ENCODE measurements at regions not wholly inside any gene's neighbourhood (a gene's known extent, or its start where the extent isn't known, plus 50 kb on each side); places are given as distances from the start of the nearest gene placed in this dataset.

DNA sequence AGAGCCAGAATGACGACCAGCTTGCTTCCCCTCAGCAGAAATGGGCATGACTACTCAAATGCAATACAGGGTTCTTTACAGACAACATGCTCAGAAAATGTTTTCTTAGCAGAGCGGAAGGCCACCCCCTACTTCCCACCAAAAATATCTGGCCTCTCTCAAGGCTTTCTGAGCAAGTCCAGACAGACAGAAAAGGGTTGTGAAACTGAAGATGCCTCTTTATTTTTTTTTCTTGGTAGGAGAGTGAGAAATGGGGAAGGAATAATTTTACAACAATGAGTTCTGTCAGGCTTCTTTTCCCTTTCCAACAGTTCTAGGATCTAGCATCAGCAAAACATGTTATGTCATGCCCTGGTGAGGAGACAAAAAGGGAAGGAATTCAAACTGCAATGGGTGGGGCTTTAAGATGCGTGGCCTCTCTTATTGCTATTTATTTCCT is 172.0 kb upstream of the CAMK1G start:
- TF ChIP-seq, protein P1, sequence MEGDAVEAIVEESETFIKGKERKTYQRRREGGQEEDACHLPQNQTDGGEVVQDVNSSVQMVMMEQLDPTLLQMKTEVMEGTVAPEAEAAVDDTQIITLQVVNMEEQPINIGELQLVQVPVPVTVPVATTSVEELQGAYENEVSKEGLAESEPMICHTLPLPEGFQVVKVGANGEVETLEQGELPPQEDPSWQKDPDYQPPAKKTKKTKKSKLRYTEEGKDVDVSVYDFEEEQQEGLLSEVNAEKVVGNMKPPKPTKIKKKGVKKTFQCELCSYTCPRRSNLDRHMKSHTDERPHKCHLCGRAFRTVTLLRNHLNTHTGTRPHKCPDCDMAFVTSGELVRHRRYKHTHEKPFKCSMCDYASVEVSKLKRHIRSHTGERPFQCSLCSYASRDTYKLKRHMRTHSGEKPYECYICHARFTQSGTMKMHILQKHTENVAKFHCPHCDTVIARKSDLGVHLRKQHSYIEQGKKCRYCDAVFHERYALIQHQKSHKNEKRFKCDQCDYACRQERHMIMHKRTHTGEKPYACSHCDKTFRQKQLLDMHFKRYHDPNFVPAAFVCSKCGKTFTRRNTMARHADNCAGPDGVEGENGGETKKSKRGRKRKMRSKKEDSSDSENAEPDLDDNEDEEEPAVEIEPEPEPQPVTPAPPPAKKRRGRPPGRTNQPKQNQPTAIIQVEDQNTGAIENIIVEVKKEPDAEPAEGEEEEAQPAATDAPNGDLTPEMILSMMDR (IDR thresholded peaks at IDR 0.05): no peak
- no peak for TF ChIP-seq POLR2AphosphoS5 (IDR thresholded peaks at IDR 0.05)
- TF ChIP-seq POLR2A (IDR thresholded peaks at IDR 0.05): no peak
- TF ChIP-seq EP300 (IDR thresholded peaks at IDR 0.05; ENCODE audit: low read depth): no peak
